Mammary epithelial cell (primary cell): ENCODE measurements at regions not wholly inside any gene's neighbourhood (a gene's known extent, or its start where the extent isn't known, plus 50 kb on each side); places are given as distances from the start of the nearest gene placed in this dataset.

ENCODE experiments used
- CTCF ChIP-seq, 2 donors: IDR thresholded peaks in 1 of 2; conservative IDR thresholded peaks in 1 of 2; 2 replicates each; pipeline ENCODE4 v1.5.1; 2011 to 2012; ENCODE audit warnings: inconsistent platforms in 2 of 2, low read length in 2 of 2, mild to moderate bottlenecking in 2 of 2, control low read depth in 1 of 2, low read depth in 1 of 2; ENCODE audit not compliant: insufficient read depth in 1 of 2; ENCODE audit errors: extremely low read depth in 1 of 2
- EZH2 ChIP-seq: IDR thresholded peaks from 2 replicates; pipeline ENCODE4 v1.6.1; 2012; ENCODE audit warnings: low read length, inconsistent platforms, borderline replicate concordance

- TF ChIP-seq CTCF (conservative IDR thresholded peaks at IDR 0.05 in 1 of 2, IDR thresholded peaks at IDR 0.05 in 1 of 2; ENCODE audit: extremely low read depth in 1 of 2, insufficient read depth in 1 of 2, low read depth in 1 of 2, low read length in 2 of 2) (no peak), EZH2 (no peak)
These were observed 553.0 kb upstream of the FANCL start for GRCh38 chr2:58794103-58794502.
